ENCODE measurements at regions not wholly inside any gene's neighbourhood (a gene's known extent, or its start where the extent isn't known, plus 50 kb on each side); places are given as distances from the start of the nearest gene placed in this dataset.

DNA sequence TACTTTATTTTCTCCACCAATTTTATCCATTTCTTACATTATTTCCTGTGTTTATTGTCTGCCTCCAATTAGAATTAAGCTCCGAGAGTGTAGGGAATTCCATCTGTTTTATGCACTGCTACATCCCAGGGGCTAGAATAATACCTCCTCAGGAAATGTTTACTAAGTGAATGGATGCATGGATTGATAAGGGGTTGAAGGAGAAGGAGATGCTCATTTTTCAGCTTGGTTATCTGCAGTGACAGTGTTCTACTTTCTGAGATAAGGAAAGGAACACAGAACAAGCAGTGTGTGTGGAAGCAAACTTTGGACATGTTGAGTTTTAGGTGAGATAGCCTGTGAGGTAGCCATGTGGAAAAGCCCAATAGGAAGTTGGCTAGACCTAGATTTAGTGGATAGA lies 164.6 kb upstream of the HMGA2 start:
- TF ChIP-seq EP300 (IDR thresholded peaks at IDR 0.05) (no peak), POLR2AphosphoS5 (IDR thresholded peaks at IDR 0.05) (no peak), POLR2A (IDR thresholded peaks at IDR 0.05; ENCODE audit: low read depth) (no peak)
- TF ChIP-seq, protein P1, sequence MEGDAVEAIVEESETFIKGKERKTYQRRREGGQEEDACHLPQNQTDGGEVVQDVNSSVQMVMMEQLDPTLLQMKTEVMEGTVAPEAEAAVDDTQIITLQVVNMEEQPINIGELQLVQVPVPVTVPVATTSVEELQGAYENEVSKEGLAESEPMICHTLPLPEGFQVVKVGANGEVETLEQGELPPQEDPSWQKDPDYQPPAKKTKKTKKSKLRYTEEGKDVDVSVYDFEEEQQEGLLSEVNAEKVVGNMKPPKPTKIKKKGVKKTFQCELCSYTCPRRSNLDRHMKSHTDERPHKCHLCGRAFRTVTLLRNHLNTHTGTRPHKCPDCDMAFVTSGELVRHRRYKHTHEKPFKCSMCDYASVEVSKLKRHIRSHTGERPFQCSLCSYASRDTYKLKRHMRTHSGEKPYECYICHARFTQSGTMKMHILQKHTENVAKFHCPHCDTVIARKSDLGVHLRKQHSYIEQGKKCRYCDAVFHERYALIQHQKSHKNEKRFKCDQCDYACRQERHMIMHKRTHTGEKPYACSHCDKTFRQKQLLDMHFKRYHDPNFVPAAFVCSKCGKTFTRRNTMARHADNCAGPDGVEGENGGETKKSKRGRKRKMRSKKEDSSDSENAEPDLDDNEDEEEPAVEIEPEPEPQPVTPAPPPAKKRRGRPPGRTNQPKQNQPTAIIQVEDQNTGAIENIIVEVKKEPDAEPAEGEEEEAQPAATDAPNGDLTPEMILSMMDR (IDR thresholded peaks at IDR 0.05): no peak
- no peak for DNase-seq (ENCODE audit: extremely low spot score)
- WGBS: 76% methylated on average over 1 of the region's 1 CpG
- H3K36me3 ChIP-seq: no peaks in the 10 kb centered on the region
- no peaks in the 10 kb centered on the region for H3K9me3 ChIP-seq
- no peak overlapping the region for H3K27ac ChIP-seq (replicated peaks in 1 of 4)
- no peaks in the 10 kb centered on the region for H3K4me1 ChIP-seq
- no peaks in the 10 kb centered on the region for H3K27me3 ChIP-seq
- H3K4me3 ChIP-seq: no peak overlapping the region
- intact Hi-C loops (cut with DNase I): no loop called here

DNA sequence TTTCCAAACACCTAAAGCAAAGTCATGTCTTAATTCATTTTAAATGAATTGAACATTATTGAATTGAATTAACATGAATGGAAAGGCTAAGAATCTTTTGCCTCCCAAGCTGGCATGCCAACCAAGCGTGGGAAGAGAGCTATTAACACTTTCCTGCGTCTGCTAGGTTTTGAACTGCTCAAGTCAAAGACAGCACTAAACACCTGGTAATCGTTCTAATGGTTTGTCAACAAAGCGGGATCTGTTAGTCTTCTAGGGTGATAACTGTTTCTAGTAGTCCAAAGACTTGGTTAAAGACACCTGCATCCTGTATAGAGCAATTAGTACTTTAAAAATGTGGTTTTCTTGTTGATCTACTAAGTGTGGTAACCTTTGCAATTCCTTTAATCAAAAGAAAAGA lies 164.2 kb upstream of the HMGA2 start:
- Histone ChIP-seq H3K36me3 (no peaks in the 10 kb centered on the region), H3K27ac (replicated peaks in 1 of 4) (no peak overlapping the region), H3K27me3 (no peaks in the 10 kb centered on the region), H3K4me1 (no peaks in the 10 kb centered on the region), H3K9me3 (no peaks in the 10 kb centered on the region), H3K4me3 (no peak overlapping the region)
- DNase-seq (ENCODE audit: extremely low spot score): no peak
- intact Hi-C loops (cut with DNase I): no loop called here
- TF ChIP-seq POLR2AphosphoS5 (IDR thresholded peaks at IDR 0.05) (no peak), EP300 (IDR thresholded peaks at IDR 0.05) (no peak), POLR2A (IDR thresholded peaks at IDR 0.05; ENCODE audit: low read depth) (no peak)
- TF ChIP-seq, protein P1 (IDR thresholded peaks at IDR 0.05): no peak
- 69% methylated on average over 4 of the region's 4 CpGs for WGBS

DNA sequence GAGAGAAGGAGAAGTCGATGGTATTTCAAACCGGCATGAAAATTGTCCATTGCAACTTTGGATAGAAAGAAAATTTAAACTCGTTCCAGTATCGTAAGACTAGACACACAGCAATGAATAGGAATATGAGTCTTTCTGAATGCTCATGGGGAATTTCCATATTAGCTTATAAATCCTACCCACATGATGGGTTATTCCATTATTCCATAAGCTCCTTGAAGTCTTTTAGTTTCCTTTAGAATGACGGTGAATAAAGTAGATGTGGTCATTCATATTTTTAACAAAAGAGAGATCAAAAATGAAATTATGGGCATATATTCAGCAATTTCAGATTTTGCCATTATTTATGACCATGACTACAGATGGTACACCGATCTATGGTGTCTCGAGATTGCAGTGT lies 163.4 kb upstream of the HMGA2 start:
- no peaks in the 10 kb centered on the region for H3K4me1 ChIP-seq
- H3K9me3 ChIP-seq: no peaks in the 10 kb centered on the region
- TF ChIP-seq POLR2AphosphoS5 (IDR thresholded peaks at IDR 0.05) (no peak), EP300 (IDR thresholded peaks at IDR 0.05) (no peak), POLR2A (IDR thresholded peaks at IDR 0.05; ENCODE audit: low read depth) (no peak)
- TF ChIP-seq, protein P1 (IDR thresholded peaks at IDR 0.05): no peak
- no peaks in the 10 kb centered on the region for H3K27me3 ChIP-seq
- H3K27ac ChIP-seq (replicated peaks in 1 of 4): no peak overlapping the region
- DNase-seq (ENCODE audit: extremely low spot score): no peak
- no peaks in the 10 kb centered on the region for H3K36me3 ChIP-seq
- no peak overlapping the region for H3K4me3 ChIP-seq
- WGBS: 93% methylated on average over 7 of the region's 7 CpGs
- intact Hi-C loops (cut with DNase I): no loop called here

- H3K27me3 ChIP-seq: no peaks in the 10 kb centered on the region
- H3K9me3 ChIP-seq: no peaks in the 10 kb centered on the region
- no peaks in the 10 kb centered on the region for H3K4me1 ChIP-seq
- no peak overlapping the region for H3K27ac ChIP-seq (replicated peaks in 1 of 4)
- TF ChIP-seq EP300 (IDR thresholded peaks at IDR 0.05) (no peak), POLR2AphosphoS5 (IDR thresholded peaks at IDR 0.05) (no peak), POLR2A (IDR thresholded peaks at IDR 0.05; ENCODE audit: low read depth) (no peak)
- TF ChIP-seq, protein P1 (IDR thresholded peaks at IDR 0.05): no peak
- WGBS: 97% methylated on average over 2 of the region's 2 CpGs
- no peak overlapping the region for H3K4me3 ChIP-seq
- no peak for DNase-seq (ENCODE audit: extremely low spot score)
- H3K36me3 ChIP-seq: no peaks in the 10 kb centered on the region
- intact Hi-C loops (cut with DNase I): no loop called here
Observed at GRCh38 chr12:65662590-65662989, 161.7 kb upstream of the HMGA2 start.

GRCh38 chr12:65663097-65663496 lies 161.2 kb upstream of the HMGA2 start:
- DNase-seq (ENCODE audit: extremely low spot score): no peak
- no peaks in the 10 kb centered on the region for H3K27me3 ChIP-seq
- no peak for TF ChIP-seq EP300 (IDR thresholded peaks at IDR 0.05)
- TF ChIP-seq POLR2A (IDR thresholded peaks at IDR 0.05; ENCODE audit: low read depth): no peak
- TF ChIP-seq, protein P1 (IDR thresholded peaks at IDR 0.05): no peak
- no peak for TF ChIP-seq POLR2AphosphoS5 (IDR thresholded peaks at IDR 0.05)
- intact Hi-C loops (cut with DNase I): no loop called here
- no peaks in the 10 kb centered on the region for H3K36me3 ChIP-seq
- no peak overlapping the region for H3K4me3 ChIP-seq
- WGBS: 77% methylated on average over 5 of the region's 5 CpGs
- no peak overlapping the region for H3K27ac ChIP-seq (replicated peaks in 1 of 4)
- no peaks in the 10 kb centered on the region for H3K9me3 ChIP-seq
- no peaks in the 10 kb centered on the region for H3K4me1 ChIP-seq
